Tibial nerve (tissue), 4 donors: ENCODE measurements at regions not wholly inside any gene's neighbourhood (a gene's known extent, or its start where the extent isn't known, plus 50 kb on each side); places are given as distances from the start of the nearest gene placed in this dataset.

Source experiments
- DNase-seq, 2 donors: peaks; one replicate each; pipeline ENCODE4 v3.0.0-alpha.2; 2019; ENCODE audit warnings: low spot score in 2 of 2
- H3K27ac ChIP-seq, 4 donors: fragments of 200-600 bp; sonication (generic) in 3 of 4; one replicate each; pipeline ENCODE4 v1.5.1; 2017 to 2019; ENCODE audit warnings: mild to moderate bottlenecking in 1 of 4
- H3K27me3 ChIP-seq, 2 donors: fragments of 200-600 bp; sonication (generic) in 1 of 2; one replicate each; pipeline versions ENCODE4 v1.5.1 to v1.6.0; 2017 to 2019
- H3K36me3 ChIP-seq, 3 donors: fragments of 200-600 bp; sonication (generic); one replicate each; pipeline ENCODE4 v1.5.1; 2018 to 2019
- H3K4me1 ChIP-seq, 4 donors: fragments of 200-600 bp; sonication (generic) in 3 of 4; one replicate each; pipeline ENCODE4 v1.5.1; 2017 to 2019
- H3K4me3 ChIP-seq, 4 donors: fragments of 200-600 bp; sonication (generic) in 3 of 4; one replicate each; pipeline ENCODE4 v1.5.1; 2017 to 2019; ENCODE audit warnings: mild to moderate bottlenecking in 1 of 4, moderate library complexity in 1 of 4
- H3K9me3 ChIP-seq, 4 donors: fragments of 200-600 bp; sonication (generic) in 3 of 4; one replicate each; pipeline ENCODE4 v1.5.1; 2017 to 2019
- CTCF ChIP-seq, 5 experiments: fragments of 200-600 bp in 3 of 5; fragments of 450-650 bp in 2 of 5; sonication (generic) in 3 of 5; IDR thresholded peaks; one replicate each; pipeline ENCODE4 v1.5.1; 2016 to 2019; ENCODE audit warnings: antibody characterized with exemption in 5 of 5, mild to moderate bottlenecking in 3 of 5, moderate library complexity in 2 of 5
- EP300 ChIP-seq, 2 donors: sonication (generic); formaldehyde crosslinking; IDR thresholded peaks; one replicate each; pipeline ENCODE4 v1.6.1; 2017; ENCODE audit warnings: antibody characterized with exemption in 2 of 2, mild to moderate bottlenecking in 1 of 2
- POLR2A ChIP-seq, 2 donors: fragments of 450-650 bp; IDR thresholded peaks; one replicate each; pipeline ENCODE4 v1.6.1; 2017; ENCODE audit warnings: antibody characterized with exemption in 2 of 2, mild to moderate bottlenecking in 2 of 2, moderate library complexity in 2 of 2
- WGBS, 2 donors: methylation state at CpG; one replicate each; pipeline ENCODE4 v1.1.5; 2018; 5-methylcytosine and 5-hydroxymethylcytosine counted together

- DNase-seq = no peak
- no peaks in the 10 kb centered on the region for H3K27me3 ChIP-seq
- H3K4me1 ChIP-seq = peaks cover 0 to 12% (median 0%) of the 10 kb centered on the region in 4 donors
- WGBS, 2 donors = 77 to 81% methylated on average over 1 of the region's 1 CpG
- H3K4me3 ChIP-seq = no peak overlapping the region
- TF ChIP-seq CTCF (IDR thresholded peaks at IDR 0.05) = no peak
- no peak for TF ChIP-seq POLR2A (IDR thresholded peaks at IDR 0.05)
- no peak for TF ChIP-seq EP300 (IDR thresholded peaks at IDR 0.05)
- no peak overlapping the region for H3K27ac ChIP-seq
- peaks cover 0 to 11% (median 0%) of the 10 kb centered on the region in 4 donors for H3K9me3 ChIP-seq
- H3K36me3 ChIP-seq = no peaks in the 10 kb centered on the region
Measured at GRCh38 chr1:86233403-86233802, 76.8 kb upstream of the COL24A1 start.

GRCh38 chr1:86231076-86231475, 74.5 kb upstream of the COL24A1 start:
- Histone ChIP-seq H3K36me3 (no peaks in the 10 kb centered on the region), H3K27me3 (no peaks in the 10 kb centered on the region), H3K27ac (no peak overlapping the region), H3K4me3 (no peak overlapping the region), H3K4me1 (no peaks in the 10 kb centered on the region), H3K9me3 (peaks cover 0 to 9% (median 0%) of the 10 kb centered on the region in 4 donors)
- peak in 1 of 2 donors; percentile 12 for TF ChIP-seq EP300 (IDR thresholded peaks at IDR 0.05)
- TF ChIP-seq CTCF (IDR thresholded peaks at IDR 0.05) = no peak
- TF ChIP-seq POLR2A (IDR thresholded peaks at IDR 0.05) = no peak
- no peak for DNase-seq
- WGBS, 2 donors = 58 to 66% methylated on average over 1 of the region's 1 CpG

- no peak for TF ChIP-seq POLR2A (IDR thresholded peaks at IDR 0.05)
- no peak for TF ChIP-seq CTCF (IDR thresholded peaks at IDR 0.05)
- TF ChIP-seq EP300 (IDR thresholded peaks at IDR 0.05) = no peak
- 88 to 95% methylated on average over 2 of the region's 2 CpGs for WGBS, 2 donors
Measured at GRCh38 chr1:86229405-86229975, 72.9 kb upstream of the COL24A1 start.

GRCh38 chr1:86228546-86228945, 72.0 kb upstream of the COL24A1 start:
- no peak for TF ChIP-seq POLR2A (IDR thresholded peaks at IDR 0.05)
- no peak for TF ChIP-seq CTCF (IDR thresholded peaks at IDR 0.05)
- no peak for TF ChIP-seq EP300 (IDR thresholded peaks at IDR 0.05)
- DNase-seq = no peak
- Histone ChIP-seq H3K27ac (no peak overlapping the region), H3K36me3 (no peaks in the 10 kb centered on the region), H3K27me3 (no peaks in the 10 kb centered on the region), H3K4me3 (no peak overlapping the region), H3K4me1 (no peaks in the 10 kb centered on the region), H3K9me3 (no peaks in the 10 kb centered on the region)
- WGBS, 2 donors = 65 to 76% methylated on average over 1 of the region's 1 CpG

More at GRCh38 chr1:86229405-86229975, 72.9 kb upstream of the COL24A1 start:
- Histone ChIP-seq H3K9me3 (no peaks in the 10 kb centered on the region), H3K4me1 (no peaks in the 10 kb centered on the region), H3K36me3 (no peaks in the 10 kb centered on the region), H3K27me3 (no peaks in the 10 kb centered on the region), H3K4me3 (no peak overlapping the region), H3K27ac (no peak overlapping the region)
- DNase-seq = no peak

GRCh38 chr1:86227026-86227425, 70.5 kb upstream of the COL24A1 start:
- no peak for DNase-seq
- TF ChIP-seq EP300 (IDR thresholded peaks at IDR 0.05) (no peak), CTCF (IDR thresholded peaks at IDR 0.05) (no peak), POLR2A (IDR thresholded peaks at IDR 0.05) (no peak)
- no peak overlapping the region for H3K27ac ChIP-seq
- H3K9me3 ChIP-seq = no peaks in the 10 kb centered on the region
- no peaks in the 10 kb centered on the region for H3K27me3 ChIP-seq
- no peaks in the 10 kb centered on the region for H3K4me1 ChIP-seq
- H3K4me3 ChIP-seq = no peak overlapping the region
- no peaks in the 10 kb centered on the region for H3K36me3 ChIP-seq
- 62 to 69% methylated on average over 1 of the region's 1 CpG for WGBS, 2 donors
